Stomach (tissue), 8 donors: ENCODE measurements at regions not wholly inside any gene's neighbourhood (a gene's known extent, or its start where the extent isn't known, plus 50 kb on each side); places are given as distances from the start of the nearest gene placed in this dataset.

Source experiments
- DNase-seq, 2 donors: peaks; one replicate each; pipeline versions ENCODE4 v3.0.0 to v3.0.0-alpha.2; 2013 to 2019
- H3K27ac ChIP-seq, 5 donors: fragments of 200-600 bp in 4 of 5; sonication (generic) in 4 of 5; one replicate each; pipeline ENCODE4 v1.5.1; 2013 to 2019; ENCODE audit warnings: mild to moderate bottlenecking in 1 of 5, moderate library complexity in 1 of 5
- H3K27me3 ChIP-seq, 3 donors: fragments of 200-600 bp; sonication (generic); one replicate each; pipeline ENCODE4 v1.5.1; 2017 to 2019; ENCODE audit warnings: mixed run types in 1 of 3
- H3K36me3 ChIP-seq, 4 donors: fragments of 200-600 bp; sonication (generic); 1 replicate in 3 of 4; 2 replicates in 1 of 4; pipeline ENCODE4 v1.5.1; 2016 to 2019
- H3K4me1 ChIP-seq, 4 donors: fragments of 200-600 bp; sonication (generic); one replicate each; pipeline ENCODE4 v1.5.1; 2016 to 2019
- H3K4me3 ChIP-seq, 4 donors: fragments of 200-600 bp; sonication (generic) in 3 of 4; one replicate each; pipeline ENCODE4 v1.5.1; 2016 to 2019; ENCODE audit warnings: mild to moderate bottlenecking in 1 of 4
- H3K9me3 ChIP-seq, 4 donors: fragments of 200-600 bp; sonication (generic); one replicate each; pipeline ENCODE4 v1.5.1; 2016 to 2019
- CTCF ChIP-seq, 7 experiments: fragments of 450-650 bp in 4 of 7; fragments of 200-600 bp in 3 of 7; sonication (generic) in 3 of 7; IDR thresholded peaks; one replicate each; pipeline ENCODE4 v1.5.1; 2016 to 2019; ENCODE audit warnings: antibody characterized with exemption in 7 of 7, control low read depth in 2 of 7, mild to moderate bottlenecking in 1 of 7
- EP300 ChIP-seq: sonication (generic); formaldehyde crosslinking; IDR thresholded peaks from one replicate; pipeline ENCODE4 v1.6.1; 2017; ENCODE audit warnings: antibody characterized with exemption
- POLR2A ChIP-seq, 4 donors: fragments of 450-650 bp; IDR thresholded peaks; one replicate each; pipeline ENCODE4 v1.6.1; 2016; ENCODE audit warnings: antibody characterized with exemption in 4 of 4, control low read depth in 2 of 4, mild to moderate bottlenecking in 1 of 4, moderate library complexity in 1 of 4
- POLR2AphosphoS5 ChIP-seq, 3 donors: sonication (generic); formaldehyde crosslinking; IDR thresholded peaks; one replicate each; pipeline ENCODE4 v1.6.1; 2016; ENCODE audit warnings: antibody characterized with exemption in 3 of 3
- WGBS, 5 donors: extraction: QIAGEN DNeasy Blood & Tissue Kit in 3 of 5; methylation state at CpG; one replicate each; pipeline versions ENCODE4 v1.1.5 to v1.1.7; 2013 to 2018; 5-methylcytosine and 5-hydroxymethylcytosine counted together
- intact Hi-C: fragments of 100-400 bp; cut with DNase I; formaldehyde crosslinking; loops from one replicate; pipeline ENCODE4 v1.15.1; 2023; ENCODE audit warnings: low total_unique reads
- donor health status: healthy with polysubstance abuse.
- donor health status: Bipolar disorder and iron deficiency.
- donor health status: healthy.

GRCh38 chr4:52317981-52318380 is 266.9 kb downstream of the SPATA18 start:
- Histone ChIP-seq H3K4me3 (no peak overlapping the region), H3K27me3 (no peaks in the 10 kb centered on the region), H3K4me1 (no peaks in the 10 kb centered on the region), H3K27ac (no peak overlapping the region), H3K9me3 (no peaks in the 10 kb centered on the region), H3K36me3 (no peaks in the 10 kb centered on the region)
- DNase-seq = no peak
- intact Hi-C loops = no loop called here
- TF ChIP-seq POLR2A (IDR thresholded peaks at IDR 0.05) (no peak), CTCF (IDR thresholded peaks at IDR 0.05) (no peak), EP300 (no peak)

GRCh38 chr4:52329894-52330293 is 278.8 kb downstream of the SPATA18 start:
- Histone ChIP-seq H3K27ac (no peak overlapping the region), H3K4me1 (no peaks in the 10 kb centered on the region), H3K9me3 (peaks cover 0 to 29% (median 18%) of the 10 kb centered on the region in 4 donors), H3K36me3 (no peaks in the 10 kb centered on the region), H3K4me3 (no peak overlapping the region), H3K27me3 (no peaks in the 10 kb centered on the region)
- no peak for DNase-seq
- TF ChIP-seq CTCF (IDR thresholded peaks at IDR 0.05) (no peak), EP300 (no peak), POLR2AphosphoS5 (IDR thresholded peaks at IDR 0.05) (no peak), POLR2A (IDR thresholded peaks at IDR 0.05) (no peak)
- intact Hi-C loops = no loop called here

- DNase-seq = no peak
- Histone ChIP-seq H3K27ac (no peak overlapping the region), H3K4me1 (no peaks in the 10 kb centered on the region), H3K9me3 (no peaks in the 10 kb centered on the region), H3K27me3 (no peaks in the 10 kb centered on the region), H3K36me3 (no peaks in the 10 kb centered on the region), H3K4me3 (no peak overlapping the region)
- 43 to 81% (median 79%) methylated on average over 1 of the region's 1 CpG for WGBS, 5 donors
- intact Hi-C loops = no loop called here
- no peak for TF ChIP-seq POLR2AphosphoS5 (IDR thresholded peaks at IDR 0.05)
- no peak for TF ChIP-seq POLR2A (IDR thresholded peaks at IDR 0.05)
- TF ChIP-seq EP300 = no peak
- no peak for TF ChIP-seq CTCF (IDR thresholded peaks at IDR 0.05)
These were observed 292.5 kb downstream of the SPATA18 start for GRCh38 chr4:52343595-52343994.

- TF ChIP-seq CTCF (IDR thresholded peaks at IDR 0.05) (no peak), POLR2AphosphoS5 (IDR thresholded peaks at IDR 0.05) (no peak), POLR2A (IDR thresholded peaks at IDR 0.05) (no peak), EP300 (no peak)
- Histone ChIP-seq H3K4me3 (no peak overlapping the region), H3K4me1 (no peaks in the 10 kb centered on the region), H3K36me3 (no peaks in the 10 kb centered on the region), H3K27ac (no peak overlapping the region), H3K9me3 (no peaks in the 10 kb centered on the region), H3K27me3 (no peaks in the 10 kb centered on the region)
- no peak for DNase-seq
- intact Hi-C loops = no loop called here
- 87 to 93% (median 89%) methylated on average over 1 of the region's 1 CpG for WGBS, 5 donors
These were observed 299.8 kb downstream of the SPATA18 start for GRCh38 chr4:52350926-52351325.

- intact Hi-C loops = no loop called here
- TF ChIP-seq POLR2A (IDR thresholded peaks at IDR 0.05) = no peak
- no peak for TF ChIP-seq CTCF (IDR thresholded peaks at IDR 0.05)
- no peak for TF ChIP-seq EP300
- TF ChIP-seq POLR2AphosphoS5 (IDR thresholded peaks at IDR 0.05) = no peak
These were observed 300.7 kb downstream of the USP46 start for GRCh38 chr4:52358366-52358765.

More at GRCh38 chr4:52358366-52358765, 300.7 kb downstream of the USP46 start:
- H3K4me3 ChIP-seq = no peak overlapping the region
- H3K4me1 ChIP-seq = no peaks in the 10 kb centered on the region
- no peaks in the 10 kb centered on the region for H3K9me3 ChIP-seq
- no peaks in the 10 kb centered on the region for H3K36me3 ChIP-seq
- DNase-seq = no peak
- 84 to 89% (median 87%) methylated on average over 9 of the region's 9 CpGs for WGBS, 5 donors
- no peak overlapping the region for H3K27ac ChIP-seq
- no peaks in the 10 kb centered on the region for H3K27me3 ChIP-seq
